Activated naive CD8-positive, alpha-beta T cell treated with anti-CD3 and anti-CD28 coated beads, Interleukin-2, amount 10 ng/mL, durations not matched to agents 7 days and 5 days (primary cell): ENCODE measurements at regions not wholly inside any gene's neighbourhood (a gene's known extent, or its start where the extent isn't known, plus 50 kb on each side); places are given as distances from the start of the nearest gene placed in this dataset.

Source experiments
- ATAC-seq: fragments of 150-1000 bp; cut with Tn5 transposase; one replicate; pipeline ENCODE4 v1.10.0; 2021; ENCODE audit warnings: low read depth, moderate library complexity
- POLR2A ChIA-PET: fragments of 350-600 bp; sonication (Branson Sonifier 250); formaldehyde crosslinking; loops from one replicate; lab custom pipeline; 2021; ENCODE audit warnings: antibody characterized with exemption; lab: Charles Lee
- DNase-seq: peaks from one replicate; pipeline ENCODE4 v3.0.0; 2021
- H3K27ac Mint-ChIP-seq: one replicate; pipeline ENCODE4 v1.8.0; 2022; ENCODE audit warnings: mild to moderate bottlenecking, mixed read lengths
- H3K27me3 Mint-ChIP-seq: one replicate; pipeline ENCODE4 v1.8.0; 2022; ENCODE audit warnings: mild to moderate bottlenecking, moderate library complexity, mixed read lengths
- H3K36me3 Mint-ChIP-seq: one replicate; pipeline ENCODE4 v1.8.0; 2021; ENCODE audit warnings: mild to moderate bottlenecking, mixed read lengths
- H3K4me1 Mint-ChIP-seq: one replicate; pipeline ENCODE4 v1.8.0; 2021; ENCODE audit warnings: mixed read lengths
- H3K4me3 Mint-ChIP-seq: one replicate; pipeline ENCODE4 v1.8.0; 2022; ENCODE audit warnings: mild to moderate bottlenecking, moderate library complexity, mixed read lengths
- H3K9me3 Mint-ChIP-seq: one replicate; pipeline ENCODE4 v1.8.0; 2021; ENCODE audit warnings: mixed read lengths

DNA sequence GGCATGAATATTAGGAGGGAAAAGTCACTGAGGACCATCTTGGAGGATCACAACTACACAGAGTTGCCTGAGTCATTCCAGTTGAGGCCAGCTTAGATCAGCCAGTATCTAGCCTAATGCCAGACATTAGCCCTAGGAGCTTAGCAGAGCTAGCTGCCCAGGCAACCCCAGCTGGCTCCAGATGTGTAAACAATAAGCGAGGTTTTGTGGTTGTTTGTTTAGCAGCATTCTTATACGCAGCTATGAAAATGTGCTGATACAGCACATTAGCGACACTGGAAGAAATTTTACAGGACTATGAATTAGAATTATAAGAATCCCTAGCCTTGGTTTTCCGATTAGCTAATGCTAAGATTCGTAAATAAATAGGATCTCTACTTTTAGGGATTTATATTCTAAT lies 59.3 kb downstream of the BTBD3 start:
- H3K4me1 Mint-ChIP-seq, result no peaks in the 10 kb centered on the region
- no peaks in the 10 kb centered on the region for H3K36me3 Mint-ChIP-seq
- no peak overlapping the region for H3K4me3 Mint-ChIP-seq
- DNase-seq (no peak), ATAC-seq (no peak)
- no peaks in the 10 kb centered on the region for H3K9me3 Mint-ChIP-seq
- no peaks in the 10 kb centered on the region for H3K27me3 Mint-ChIP-seq
- H3K27ac Mint-ChIP-seq, result no peak overlapping the region
- POLR2A ChIA-PET, result no interaction called here

GRCh38 chr20:11978496-11978895 lies 60.8 kb downstream of the BTBD3 start:
- Mint-ChIP-seq H3K4me3 (no peak overlapping the region), H3K27me3 (no peaks in the 10 kb centered on the region), H3K36me3 (no peaks in the 10 kb centered on the region), H3K4me1 (no peaks in the 10 kb centered on the region), H3K9me3 (no peaks in the 10 kb centered on the region), H3K27ac (no peak overlapping the region)
- POLR2A ChIA-PET, result no interaction called here
- DNase-seq (no peak), ATAC-seq (no peak)

- POLR2A ChIA-PET, result no interaction called here
- DNase-seq, result no peak
- Mint-ChIP-seq H3K27ac (no peak overlapping the region), H3K27me3 (no peaks in the 10 kb centered on the region), H3K36me3 (no peaks in the 10 kb centered on the region), H3K4me3 (no peak overlapping the region), H3K9me3 (no peaks in the 10 kb centered on the region), H3K4me1 (no peaks in the 10 kb centered on the region)
- ATAC-seq, result no peak
Observed at GRCh38 chr20:11979306-11979990, 61.8 kb downstream of the BTBD3 start.

- Mint-ChIP-seq H3K4me3 (no peak overlapping the region), H3K9me3 (no peaks in the 10 kb centered on the region), H3K36me3 (no peaks in the 10 kb centered on the region), H3K4me1 (no peaks in the 10 kb centered on the region), H3K27ac (no peak overlapping the region), H3K27me3 (no peaks in the 10 kb centered on the region)
- DNase-seq (no peak), ATAC-seq (no peak)
- POLR2A ChIA-PET, result no interaction called here
Observed at GRCh38 chr20:11980263-11980662, 62.6 kb downstream of the BTBD3 start.

GRCh38 chr20:11981366-11981947 lies 63.8 kb downstream of the BTBD3 start:
- no peak for ATAC-seq
- POLR2A ChIA-PET, result no interaction called here
- no peak for DNase-seq
- Mint-ChIP-seq H3K27me3 (no peaks in the 10 kb centered on the region), H3K36me3 (no peaks in the 10 kb centered on the region), H3K9me3 (no peaks in the 10 kb centered on the region), H3K4me3 (no peak overlapping the region), H3K4me1 (no peaks in the 10 kb centered on the region), H3K27ac (no peak overlapping the region)

GRCh38 chr20:11982289-11982954 lies 64.7 kb downstream of the BTBD3 start:
- H3K27me3 Mint-ChIP-seq, result no peaks in the 10 kb centered on the region
- POLR2A ChIA-PET, result no interaction called here
- no peak overlapping the region for H3K27ac Mint-ChIP-seq
- no peak for ATAC-seq
- H3K4me1 Mint-ChIP-seq, result no peaks in the 10 kb centered on the region
- H3K36me3 Mint-ChIP-seq, result no peaks in the 10 kb centered on the region
- no peak for DNase-seq
- H3K4me3 Mint-ChIP-seq, result no peak overlapping the region
- no peaks in the 10 kb centered on the region for H3K9me3 Mint-ChIP-seq

GRCh38 chr20:11982955-11983470 lies 65.3 kb downstream of the BTBD3 start:
- H3K9me3 Mint-ChIP-seq, result no peaks in the 10 kb centered on the region
- ATAC-seq (no peak), DNase-seq (no peak)
- no peaks in the 10 kb centered on the region for H3K36me3 Mint-ChIP-seq
- no peaks in the 10 kb centered on the region for H3K27me3 Mint-ChIP-seq
- no peak overlapping the region for H3K27ac Mint-ChIP-seq
- H3K4me3 Mint-ChIP-seq, result no peak overlapping the region
- no peaks in the 10 kb centered on the region for H3K4me1 Mint-ChIP-seq
- POLR2A ChIA-PET, result no interaction called here

DNA sequence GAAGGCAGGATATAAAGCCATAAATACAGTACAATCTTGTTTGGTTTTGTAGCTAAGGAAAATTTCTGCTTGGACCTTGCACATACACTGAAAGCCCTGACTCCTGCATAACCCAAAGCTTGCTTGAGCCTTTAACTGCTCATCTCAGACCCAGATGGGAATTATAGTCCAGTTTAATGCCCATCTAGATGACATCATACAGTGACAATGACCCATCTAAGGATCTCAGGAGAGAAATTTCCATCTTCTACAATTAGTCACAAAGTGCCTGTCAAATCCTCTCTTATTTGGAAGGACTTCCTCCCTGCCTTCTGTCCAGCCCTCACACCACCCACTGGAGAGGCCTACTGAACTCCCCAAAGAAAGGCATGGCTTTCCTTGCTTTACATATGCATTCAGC lies 69.3 kb downstream of the BTBD3 start:
- no peak for DNase-seq
- no peaks in the 10 kb centered on the region for H3K36me3 Mint-ChIP-seq
- H3K4me1 Mint-ChIP-seq, result no peaks in the 10 kb centered on the region
- POLR2A ChIA-PET, result no interaction called here
- H3K4me3 Mint-ChIP-seq, result no peak overlapping the region
- H3K9me3 Mint-ChIP-seq, result no peaks in the 10 kb centered on the region
- no peaks in the 10 kb centered on the region for H3K27me3 Mint-ChIP-seq
- no peak for ATAC-seq
- no peak overlapping the region for H3K27ac Mint-ChIP-seq

GRCh38 chr20:11987526-11987925 lies 69.8 kb downstream of the BTBD3 start:
- no peak overlapping the region for H3K4me3 Mint-ChIP-seq
- H3K27ac Mint-ChIP-seq, result no peak overlapping the region
- H3K4me1 Mint-ChIP-seq, result no peaks in the 10 kb centered on the region
- ATAC-seq (no peak), DNase-seq (no peak)
- POLR2A ChIA-PET, result no interaction called here
- no peaks in the 10 kb centered on the region for H3K36me3 Mint-ChIP-seq
- H3K27me3 Mint-ChIP-seq, result no peaks in the 10 kb centered on the region
- no peaks in the 10 kb centered on the region for H3K9me3 Mint-ChIP-seq

- no peak overlapping the region for H3K27ac Mint-ChIP-seq
- no peaks in the 10 kb centered on the region for H3K27me3 Mint-ChIP-seq
- H3K4me1 Mint-ChIP-seq, result no peaks in the 10 kb centered on the region
- POLR2A ChIA-PET, result no interaction called here
- no peaks in the 10 kb centered on the region for H3K9me3 Mint-ChIP-seq
- no peak for DNase-seq
- no peak overlapping the region for H3K4me3 Mint-ChIP-seq
- no peaks in the 10 kb centered on the region for H3K36me3 Mint-ChIP-seq
- ATAC-seq, result no peak
Observed at GRCh38 chr20:11989018-11989771, 71.5 kb downstream of the BTBD3 start.

DNA sequence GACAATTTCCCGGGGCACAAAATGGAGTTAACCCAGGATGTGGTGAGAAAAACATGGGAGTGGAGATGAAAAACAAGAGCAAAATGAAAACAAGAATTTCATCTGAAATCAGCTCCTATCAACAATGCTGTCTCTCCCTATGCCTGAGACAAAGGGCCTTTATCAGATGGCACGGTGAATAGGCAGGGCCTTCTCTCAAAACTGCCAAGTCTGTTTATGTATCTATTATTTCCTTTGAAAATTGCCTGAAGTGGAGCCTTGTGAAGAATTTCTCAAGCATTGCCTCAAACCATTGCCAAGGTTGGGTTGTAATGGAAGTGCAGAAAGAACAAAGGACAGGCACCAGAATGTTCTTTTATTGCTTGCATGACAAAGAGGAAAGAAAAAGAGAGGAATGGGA lies 74.7 kb downstream of the BTBD3 start:
- H3K4me3 Mint-ChIP-seq, result no peak overlapping the region
- H3K27ac Mint-ChIP-seq, result no peak overlapping the region
- H3K4me1 Mint-ChIP-seq, result no peaks in the 10 kb centered on the region
- H3K9me3 Mint-ChIP-seq, result no peaks in the 10 kb centered on the region
- DNase-seq (no peak), ATAC-seq (no peak)
- POLR2A ChIA-PET, result no interaction called here
- no peaks in the 10 kb centered on the region for H3K36me3 Mint-ChIP-seq
- H3K27me3 Mint-ChIP-seq, result no peaks in the 10 kb centered on the region

- POLR2A ChIA-PET, result no interaction called here
- Mint-ChIP-seq H3K4me1 (no peaks in the 10 kb centered on the region), H3K27me3 (no peaks in the 10 kb centered on the region), H3K36me3 (no peaks in the 10 kb centered on the region), H3K4me3 (no peak overlapping the region), H3K9me3 (no peaks in the 10 kb centered on the region), H3K27ac (no peak overlapping the region)
- DNase-seq (no peak), ATAC-seq (no peak)
Observed at GRCh38 chr20:11993886-11994461, 76.3 kb downstream of the BTBD3 start.

GRCh38 chr20:11995805-11996567 lies 78.3 kb downstream of the BTBD3 start:
- ATAC-seq, result no peak
- POLR2A ChIA-PET, result no interaction called here
- H3K9me3 Mint-ChIP-seq, result no peaks in the 10 kb centered on the region
- no peak for DNase-seq
- H3K27ac Mint-ChIP-seq, result no peak overlapping the region
- H3K4me1 Mint-ChIP-seq, result no peaks in the 10 kb centered on the region
- no peaks in the 10 kb centered on the region for H3K27me3 Mint-ChIP-seq
- no peaks in the 10 kb centered on the region for H3K36me3 Mint-ChIP-seq
- no peak overlapping the region for H3K4me3 Mint-ChIP-seq
